22Rv1 (cell line): ENCODE measurements at regions not wholly inside any gene's neighbourhood (a gene's known extent, or its start where the extent isn't known, plus 50 kb on each side); places are given as distances from the start of the nearest gene placed in this dataset.

Experiments used
- CTCF ChIP-seq: fragments of 450-650 bp; IDR thresholded peaks from 2 replicates; pipeline ENCODE4 v1.5.1; 2017; ENCODE audit warnings: mild to moderate bottlenecking
- ZFX ChIP-seq: fragments of 450-650 bp; IDR thresholded peaks from 2 replicates; pipeline ENCODE4 v1.6.1; 2017; ENCODE audit warnings: antibody characterized with exemption, borderline replicate concordance

DNA sequence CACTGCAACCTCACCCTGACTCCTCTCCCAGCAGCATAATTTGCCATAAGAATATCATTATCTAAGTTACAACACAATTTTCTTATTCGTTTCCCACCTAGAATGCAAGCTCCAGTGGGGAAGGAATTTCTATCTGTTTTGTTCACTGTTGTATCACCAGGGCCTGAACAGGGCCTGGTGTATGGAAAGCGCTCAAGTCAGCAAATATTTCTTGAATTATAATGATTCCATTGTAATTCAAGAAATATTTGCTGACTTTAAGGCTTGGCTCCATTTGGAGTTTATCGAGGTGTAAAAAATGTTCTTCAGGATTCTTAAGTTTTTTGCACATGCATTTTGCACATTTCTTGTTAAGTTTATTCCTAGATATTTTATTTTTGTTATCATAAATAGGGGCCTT lies 58.4 kb downstream of the RBFOX3 start:
- TF ChIP-seq CTCF (no peak), ZFX (no peak)
